ENCODE measurements at regions not wholly inside any gene's neighbourhood (a gene's known extent, or its start where the extent isn't known, plus 50 kb on each side); places are given as distances from the start of the nearest gene placed in this dataset.

GRCh38 chr2:16250886-16251285 lies 310.5 kb downstream of the MYCN start:
- Mint-ChIP-seq H3K27me3 (ENCODE audit: low read depth, poor library complexity) (peaks cover 9% of the 10 kb centered on the region), H3K4me3 (no peak overlapping the region)
- DNase-seq: no peak

GRCh38 chr2:16250466-16250865 lies 310.1 kb downstream of the MYCN start:
- no peaks in the 10 kb centered on the region for H3K36me3 Mint-ChIP-seq (ENCODE audit: low read depth)
- H3K27me3 Mint-ChIP-seq (ENCODE audit: low read depth, poor library complexity): peaks cover 9% of the 10 kb centered on the region
- no peak for DNase-seq
- no peak overlapping the region for H3K27ac Mint-ChIP-seq
- TF ChIP-seq CTCF (IDR thresholded peaks at IDR 0.05): no peak
- H3K4me1 Mint-ChIP-seq: peaks cover 44% of the 10 kb centered on the region
- peaks cover 17% of the 10 kb centered on the region for H3K9me3 Mint-ChIP-seq
- H3K4me3 Mint-ChIP-seq: no peak overlapping the region

More at GRCh38 chr2:16250886-16251285, 310.5 kb downstream of the MYCN start:
- H3K27ac Mint-ChIP-seq: no peak overlapping the region
- TF ChIP-seq CTCF (IDR thresholded peaks at IDR 0.05): no peak
- peaks cover 17% of the 10 kb centered on the region for H3K9me3 Mint-ChIP-seq
- H3K4me1 Mint-ChIP-seq: peaks cover 44% of the 10 kb centered on the region
- no peaks in the 10 kb centered on the region for H3K36me3 Mint-ChIP-seq (ENCODE audit: low read depth)

- TF ChIP-seq CTCF (IDR thresholded peaks at IDR 0.05): no peak
- H3K36me3 Mint-ChIP-seq (ENCODE audit: low read depth): no peaks in the 10 kb centered on the region
- H3K27ac Mint-ChIP-seq: no peak overlapping the region
- H3K27me3 Mint-ChIP-seq (ENCODE audit: low read depth, poor library complexity): peaks cover 9% of the 10 kb centered on the region
- H3K4me3 Mint-ChIP-seq: no peak overlapping the region
- no peak for DNase-seq
- H3K9me3 Mint-ChIP-seq: peaks cover 17% of the 10 kb centered on the region
- peaks cover 48% of the 10 kb centered on the region for H3K4me1 Mint-ChIP-seq
These were observed 309.7 kb downstream of the MYCN start for GRCh38 chr2:16250056-16250425.

GRCh38 chr2:16249246-16250055 lies 309.1 kb downstream of the MYCN start:
- H3K4me3 Mint-ChIP-seq: peak overlapping the region; percentile 18
- no peak for TF ChIP-seq CTCF (IDR thresholded peaks at IDR 0.05)
- DNase-seq: no peak
- peaks cover 12% of the 10 kb centered on the region for H3K9me3 Mint-ChIP-seq
- H3K27me3 Mint-ChIP-seq (ENCODE audit: low read depth, poor library complexity): peaks cover 9% of the 10 kb centered on the region
- peaks cover 49% of the 10 kb centered on the region for H3K4me1 Mint-ChIP-seq
- H3K36me3 Mint-ChIP-seq (ENCODE audit: low read depth): no peaks in the 10 kb centered on the region
- H3K27ac Mint-ChIP-seq: peak overlapping the region; percentile 39

- DNase-seq: no peak
- Mint-ChIP-seq H3K27ac (no peak overlapping the region), H3K9me3 (peaks cover 4% of the 10 kb centered on the region), H3K4me3 (no peak overlapping the region), H3K4me1 (peaks cover 50% of the 10 kb centered on the region), H3K27me3 (ENCODE audit: low read depth, poor library complexity) (peaks cover 9% of the 10 kb centered on the region), H3K36me3 (ENCODE audit: low read depth) (no peaks in the 10 kb centered on the region)
- TF ChIP-seq CTCF (IDR thresholded peaks at IDR 0.05): no peak
These were observed 308.3 kb downstream of the MYCN start for GRCh38 chr2:16248571-16249105.

All from nephron progenitor cell (in vitro differentiated cells).